ENCODE measurements at regions not wholly inside any gene's neighbourhood (a gene's known extent, or its start where the extent isn't known, plus 50 kb on each side); places are given as distances from the start of the nearest gene placed in this dataset.

GRCh38 chr3:162136136-162136535, 639.5 kb downstream of the OTOL1 start:
- TF ChIP-seq CREB1 (IDR thresholded peaks at IDR 0.05; ENCODE audit: low read depth): no peak
- no peak for TF ChIP-seq RAD21 (IDR thresholded peaks at IDR 0.05; ENCODE audit: low read depth)
- no peak for TF ChIP-seq MAX (IDR thresholded peaks at IDR 0.05)

GRCh38 chr3:162138509-162138908, 641.9 kb downstream of the OTOL1 start:
- TF ChIP-seq FOXM1 (IDR thresholded peaks at IDR 0.05; ENCODE audit: borderline replicate concordance, low read depth): no peak
- no peak for TF ChIP-seq RAD21 (IDR thresholded peaks at IDR 0.05; ENCODE audit: low read depth)
- no peak for TF ChIP-seq MAX (IDR thresholded peaks at IDR 0.05)
- TF ChIP-seq TCF12 (IDR thresholded peaks at IDR 0.05; ENCODE audit: low read depth): no peak
- TF ChIP-seq ZBTB7A (IDR thresholded peaks at IDR 0.05; ENCODE audit: low read depth): no peak
- no peak for TF ChIP-seq YY1 (IDR thresholded peaks at IDR 0.05; ENCODE audit: low read depth)
- no peak for TF ChIP-seq CEBPB (IDR thresholded peaks at IDR 0.05)
- no peak for TF ChIP-seq EP300 (IDR thresholded peaks at IDR 0.05; ENCODE audit: borderline replicate concordance)
- TF ChIP-seq REST (IDR thresholded peaks at IDR 0.05; ENCODE audit: low read depth): no peak
- TF ChIP-seq CREB1 (IDR thresholded peaks at IDR 0.05; ENCODE audit: low read depth): no peak
- no peak for TF ChIP-seq TAF1 (IDR thresholded peaks at IDR 0.05; ENCODE audit: low read depth)
- no peak for TF ChIP-seq NFIC (IDR thresholded peaks at IDR 0.05)
- TF ChIP-seq EGR1 (IDR thresholded peaks at IDR 0.05): no peak
- TF ChIP-seq TEAD4 (IDR thresholded peaks at IDR 0.05): no peak

- no peak for TF ChIP-seq TEAD4 (IDR thresholded peaks at IDR 0.05)
- TF ChIP-seq EGR1 (IDR thresholded peaks at IDR 0.05): no peak
- no peak for TF ChIP-seq TAF1 (IDR thresholded peaks at IDR 0.05; ENCODE audit: low read depth)
- TF ChIP-seq EP300 (IDR thresholded peaks at IDR 0.05; ENCODE audit: borderline replicate concordance): no peak
- TF ChIP-seq MAX (IDR thresholded peaks at IDR 0.05): no peak
- TF ChIP-seq USF1 (IDR thresholded peaks at IDR 0.05): no peak
- no peak for TF ChIP-seq CREB1 (IDR thresholded peaks at IDR 0.05; ENCODE audit: low read depth)
- no peak for TF ChIP-seq ZBTB7A (IDR thresholded peaks at IDR 0.05; ENCODE audit: low read depth)
- no peak for TF ChIP-seq REST (IDR thresholded peaks at IDR 0.05; ENCODE audit: low read depth)
- TF ChIP-seq NFIC (IDR thresholded peaks at IDR 0.05): no peak
- no peak for TF ChIP-seq RAD21 (IDR thresholded peaks at IDR 0.05; ENCODE audit: low read depth)
- no peak for TF ChIP-seq CEBPB (IDR thresholded peaks at IDR 0.05)
- TF ChIP-seq TCF12 (IDR thresholded peaks at IDR 0.05; ENCODE audit: low read depth): no peak
- TF ChIP-seq FOXM1 (IDR thresholded peaks at IDR 0.05; ENCODE audit: borderline replicate concordance, low read depth): no peak
- TF ChIP-seq YY1 (IDR thresholded peaks at IDR 0.05; ENCODE audit: low read depth): no peak
Observed at GRCh38 chr3:162139841-162140240, 643.2 kb downstream of the OTOL1 start.

GRCh38 chr3:162141272-162141791, 644.7 kb downstream of the OTOL1 start:
- TF ChIP-seq YY1 (IDR thresholded peaks at IDR 0.05; ENCODE audit: low read depth): no peak
- TF ChIP-seq FOXM1 (IDR thresholded peaks at IDR 0.05; ENCODE audit: borderline replicate concordance, low read depth): no peak
- no peak for TF ChIP-seq EP300 (IDR thresholded peaks at IDR 0.05; ENCODE audit: borderline replicate concordance)
- no peak for TF ChIP-seq TCF12 (IDR thresholded peaks at IDR 0.05; ENCODE audit: low read depth)
- no peak for TF ChIP-seq USF1 (IDR thresholded peaks at IDR 0.05)
- no peak for TF ChIP-seq CREB1 (IDR thresholded peaks at IDR 0.05; ENCODE audit: low read depth)
- no peak for TF ChIP-seq TEAD4 (IDR thresholded peaks at IDR 0.05)
- TF ChIP-seq NFIC (IDR thresholded peaks at IDR 0.05): no peak
- TF ChIP-seq ZBTB7A (IDR thresholded peaks at IDR 0.05; ENCODE audit: low read depth): no peak
- TF ChIP-seq EGR1 (IDR thresholded peaks at IDR 0.05): no peak
- no peak for TF ChIP-seq RAD21 (IDR thresholded peaks at IDR 0.05; ENCODE audit: low read depth)
- no peak for TF ChIP-seq CEBPB (IDR thresholded peaks at IDR 0.05)
- TF ChIP-seq MAX (IDR thresholded peaks at IDR 0.05): no peak
- no peak for TF ChIP-seq REST (IDR thresholded peaks at IDR 0.05; ENCODE audit: low read depth)
